HCEC 1CT (cell line): ENCODE measurements at regions not wholly inside any gene's neighbourhood (a gene's known extent, or its start where the extent isn't known, plus 50 kb on each side); places are given as distances from the start of the nearest gene placed in this dataset.
"Not testable (repeated sequence)": the region's sequence is repeated elsewhere in the genome, so short reads cannot be mapped to it uniquely, and the experiment has no call there.

ENCODE experiments used
- DNase-seq: peaks from one replicate; pipeline ENCODE4 v3.0.0-alpha.2; 2017

DNA sequence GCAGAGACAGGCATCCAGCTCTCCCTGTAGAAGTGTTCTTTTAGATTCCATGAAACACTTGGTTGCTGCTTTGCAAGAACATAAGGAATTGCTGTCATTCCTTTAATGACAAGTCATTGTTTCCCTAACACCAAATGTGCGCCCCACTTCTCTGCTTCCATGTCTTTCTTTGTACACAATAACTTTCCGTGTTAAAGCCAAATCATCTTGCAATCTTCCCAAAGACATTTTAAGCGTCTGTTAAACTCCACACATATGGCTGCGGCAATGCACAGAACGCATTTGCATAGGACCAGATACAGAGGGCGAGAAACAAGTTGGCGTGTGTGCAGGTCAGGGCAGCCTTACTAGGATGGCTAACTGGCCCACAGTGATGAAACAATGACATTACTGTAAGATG lies 399.3 kb upstream of the PRKCQ start:
- no peak for DNase-seq

DNA sequence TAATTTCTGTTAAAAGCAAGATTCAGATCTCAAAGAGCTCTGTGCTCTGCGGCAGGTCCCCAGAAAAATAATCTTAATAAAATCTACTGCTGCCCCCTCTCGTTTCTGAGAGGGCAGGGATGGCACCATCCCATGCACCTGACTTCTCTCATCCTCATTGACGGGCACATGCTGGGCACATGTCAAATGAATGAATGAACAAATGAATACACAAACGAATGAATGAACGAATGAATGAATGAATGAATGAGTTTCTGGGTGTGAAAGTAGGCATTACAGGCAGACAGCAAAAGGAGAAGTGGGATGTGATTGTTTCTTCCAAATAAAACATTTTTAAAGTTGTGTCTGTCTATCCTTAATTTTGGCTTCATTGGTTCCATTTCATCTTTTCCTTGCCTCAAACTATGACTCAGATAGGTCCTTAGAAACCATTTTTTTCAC lies 398.1 kb upstream of the PRKCQ start:
- no peak for DNase-seq

DNA sequence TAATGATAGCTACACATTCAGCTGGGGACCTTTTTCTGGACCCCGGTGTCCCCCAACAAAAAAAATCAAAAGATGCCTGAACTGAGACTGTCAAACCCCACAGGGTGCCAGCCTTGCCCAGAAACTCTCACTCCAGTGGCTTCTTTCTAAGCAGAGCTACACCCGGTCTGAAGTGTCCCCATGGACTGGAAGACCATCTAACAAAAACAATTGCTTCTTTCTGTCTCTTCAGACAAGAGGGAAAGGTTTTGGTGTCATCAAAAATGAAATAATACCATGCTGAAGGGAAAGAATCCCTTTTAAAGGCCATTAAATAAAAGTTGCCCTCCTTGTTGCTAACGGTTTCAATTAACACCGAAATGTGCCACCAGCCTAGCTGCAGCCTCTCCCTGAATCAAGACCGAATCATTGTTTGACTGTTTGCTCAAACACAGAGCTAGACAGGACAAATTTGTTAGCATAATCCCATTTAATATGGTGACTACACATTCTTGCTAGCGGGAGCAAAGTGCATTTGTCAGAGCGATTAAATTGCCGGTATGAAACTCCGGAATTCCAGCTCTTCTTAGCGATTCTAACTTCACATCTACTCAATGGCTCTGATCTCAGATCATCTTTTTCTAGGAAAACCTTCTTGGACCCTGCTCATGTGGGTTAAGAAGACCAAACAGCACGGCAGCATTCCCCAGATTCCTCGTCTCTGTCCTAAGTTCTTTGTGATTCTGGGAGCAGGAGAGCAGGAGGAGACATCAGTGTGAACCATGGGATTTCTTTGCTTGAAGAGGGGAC lies 397.5 kb upstream of the PRKCQ start:
- no peak for DNase-seq

DNA sequence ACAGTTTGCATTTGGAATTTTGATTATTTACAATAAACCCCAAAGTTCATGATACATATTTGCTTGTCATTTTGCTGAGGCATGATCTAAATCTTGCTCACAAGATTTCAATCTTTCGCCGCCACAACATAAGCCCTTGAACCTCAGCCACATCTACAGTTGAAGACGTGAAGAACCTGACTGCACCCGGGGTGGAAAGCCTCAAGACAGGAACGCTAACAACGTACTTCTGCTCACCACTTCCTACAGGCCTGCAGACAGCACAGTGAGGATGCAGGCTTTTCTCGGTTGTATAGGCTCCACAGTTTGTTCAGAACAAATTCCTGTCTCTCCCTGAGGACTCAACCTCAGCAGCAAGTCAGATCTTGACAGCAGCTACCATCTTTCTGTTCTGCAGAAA lies 393.8 kb upstream of the PRKCQ start:
- DNase-seq = no peak

DNA sequence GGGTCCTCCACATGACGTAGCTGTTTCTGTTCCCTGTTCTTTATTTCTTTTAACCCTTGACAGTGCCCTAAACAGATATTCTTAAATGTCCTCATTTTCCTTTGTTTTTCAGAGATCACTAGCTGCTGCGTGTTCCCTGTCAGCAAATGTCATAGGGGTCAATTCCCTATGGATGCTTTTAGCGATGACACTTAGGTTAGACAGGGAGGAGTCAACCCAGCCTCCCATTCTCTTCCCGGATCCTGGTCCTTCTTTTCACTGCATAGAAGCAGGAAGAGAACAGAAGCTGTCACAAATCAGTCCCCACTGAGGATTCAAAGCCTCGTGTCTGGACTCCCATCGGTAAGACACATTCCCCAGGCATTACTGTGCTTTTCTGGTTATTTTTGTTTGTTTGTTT lies 392.1 kb upstream of the PRKCQ start:
- no peak for DNase-seq

DNA sequence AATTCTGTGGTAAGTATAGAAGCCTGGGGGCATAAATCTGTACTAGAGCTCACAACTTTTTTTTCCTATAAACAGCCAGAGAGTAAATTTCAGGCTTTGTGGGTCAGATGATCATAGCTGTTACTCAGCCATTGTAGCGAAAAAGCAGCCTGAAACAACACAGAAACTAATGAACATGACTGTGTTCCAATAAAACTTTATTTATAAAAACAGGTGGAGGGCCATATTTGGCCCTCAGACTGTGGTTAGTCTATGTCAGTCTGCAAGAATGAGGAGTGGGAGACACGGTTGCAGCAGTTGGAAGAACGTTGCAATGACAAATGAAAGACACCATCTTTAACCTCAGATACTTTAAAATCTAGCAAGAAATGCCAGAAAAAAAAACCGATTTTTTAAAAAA lies 389.6 kb upstream of the PRKCQ start:
- DNase-seq = no peak

DNA sequence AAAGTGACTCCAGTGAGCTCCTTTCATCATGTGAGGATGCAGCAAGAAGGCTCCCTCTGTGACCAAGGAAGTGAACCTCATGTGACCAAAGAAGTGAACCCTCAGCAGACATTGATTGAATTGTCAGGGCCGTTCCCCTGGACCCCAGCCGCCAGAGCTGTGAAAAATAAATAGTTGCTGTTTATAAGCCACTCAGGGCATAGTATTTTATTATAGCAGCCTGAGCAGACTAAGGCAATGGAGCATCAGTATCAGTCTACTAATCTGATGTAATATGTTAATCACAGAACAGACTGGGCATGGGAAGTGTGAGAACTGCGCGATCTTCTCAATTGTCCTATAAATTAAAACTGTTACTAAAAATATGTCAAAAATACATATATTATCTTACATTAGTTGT lies 384.5 kb upstream of the PRKCQ start:
- no peak for DNase-seq

DNA sequence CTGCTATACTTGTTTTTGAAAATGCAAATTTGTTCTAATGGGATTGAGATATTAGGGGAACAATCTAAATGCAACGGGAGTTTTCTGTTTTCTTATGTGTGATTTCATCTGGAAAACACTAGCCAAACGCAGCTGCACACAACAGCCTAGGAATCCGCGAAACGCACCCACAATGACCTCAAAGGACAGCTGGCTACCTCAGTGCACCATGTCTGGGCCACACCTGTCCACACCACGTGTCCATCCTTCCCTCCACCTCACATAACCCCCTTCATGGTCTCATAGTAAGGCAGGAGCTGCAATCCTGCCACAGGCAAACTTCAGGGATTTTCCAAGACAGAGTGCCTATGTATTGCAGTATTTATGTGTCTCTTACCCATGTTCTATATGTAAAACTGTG lies 382.5 kb upstream of the PRKCQ start:
- no peak for DNase-seq

DNA sequence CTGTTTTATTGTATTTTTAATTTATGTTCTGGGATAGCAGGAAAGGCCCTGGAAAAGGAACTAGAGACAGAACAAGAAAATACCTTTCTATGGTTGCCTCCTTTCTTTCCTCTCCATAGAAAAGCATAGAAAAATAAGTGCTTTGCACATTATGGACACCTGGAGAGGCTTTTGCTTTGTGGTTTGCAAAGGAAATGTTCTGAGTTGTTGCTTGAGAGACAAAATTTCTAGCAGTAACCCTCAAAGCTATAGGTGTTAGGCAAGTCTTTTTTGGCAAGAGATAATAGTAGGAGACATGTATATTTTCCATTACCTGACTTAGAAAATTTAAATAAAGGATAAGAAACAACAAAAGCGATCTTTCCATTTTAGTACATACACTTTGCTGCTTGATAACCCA lies 378.6 kb upstream of the PRKCQ start:
- DNase-seq = no peak

DNA sequence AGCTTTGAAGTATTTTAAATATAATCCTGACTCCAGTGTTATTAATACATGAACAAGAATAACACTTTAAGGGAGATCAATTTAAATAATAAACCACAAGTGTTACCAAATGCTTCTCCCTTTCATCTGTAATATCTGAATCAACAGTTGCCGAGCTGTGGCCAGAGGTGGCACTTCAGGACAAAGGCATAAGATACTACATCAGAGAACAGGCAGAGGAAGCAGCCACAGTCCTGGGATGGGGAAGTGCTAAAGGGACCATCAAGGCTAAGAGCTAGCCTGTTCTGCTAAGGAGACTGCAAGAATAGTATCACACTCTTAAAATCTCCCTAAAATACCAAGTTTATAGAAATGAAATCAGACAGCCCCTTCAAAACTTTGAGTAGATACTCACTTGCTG lies 378.2 kb upstream of the PRKCQ start:
- DNase-seq = no peak

DNA sequence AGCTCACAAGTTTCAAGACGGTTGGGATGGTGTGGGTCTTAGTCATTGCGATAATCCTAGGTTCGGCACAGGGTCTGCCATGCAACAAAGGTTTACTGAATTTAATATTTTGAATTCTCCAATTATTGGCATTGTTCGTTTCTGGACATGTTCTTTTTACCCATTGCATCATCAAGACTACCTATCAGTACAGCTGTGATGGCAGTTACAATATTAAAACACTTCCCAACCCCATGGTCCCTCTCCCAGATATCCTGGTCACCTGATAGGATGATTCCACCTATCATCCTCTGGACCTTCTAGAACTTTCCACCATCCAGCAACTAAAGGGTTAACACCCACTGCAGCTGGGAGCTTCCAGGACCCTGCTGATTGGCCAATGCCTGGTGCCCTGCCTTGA lies 377.8 kb upstream of the PRKCQ start:
- DNase-seq = no peak

DNA sequence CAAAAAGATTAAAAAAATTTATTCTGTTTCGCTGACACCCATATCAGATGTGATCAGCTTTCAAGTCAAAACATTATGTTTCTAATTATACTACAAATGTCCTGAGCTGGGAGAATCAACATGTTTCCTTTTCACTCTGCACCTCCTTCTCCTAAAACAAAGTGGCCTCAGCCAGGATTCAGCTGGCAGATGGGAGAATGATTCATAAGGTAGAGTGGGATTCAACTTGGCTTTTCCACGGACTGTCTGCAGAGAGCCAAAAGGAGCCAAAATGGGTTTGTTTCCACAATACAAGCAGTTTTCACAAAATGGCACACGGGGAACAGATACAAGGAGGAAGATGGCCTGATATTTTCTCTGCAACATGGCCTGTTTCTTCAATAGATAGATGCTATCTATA lies 376.5 kb upstream of the PRKCQ start:
- DNase-seq = no peak

DNA sequence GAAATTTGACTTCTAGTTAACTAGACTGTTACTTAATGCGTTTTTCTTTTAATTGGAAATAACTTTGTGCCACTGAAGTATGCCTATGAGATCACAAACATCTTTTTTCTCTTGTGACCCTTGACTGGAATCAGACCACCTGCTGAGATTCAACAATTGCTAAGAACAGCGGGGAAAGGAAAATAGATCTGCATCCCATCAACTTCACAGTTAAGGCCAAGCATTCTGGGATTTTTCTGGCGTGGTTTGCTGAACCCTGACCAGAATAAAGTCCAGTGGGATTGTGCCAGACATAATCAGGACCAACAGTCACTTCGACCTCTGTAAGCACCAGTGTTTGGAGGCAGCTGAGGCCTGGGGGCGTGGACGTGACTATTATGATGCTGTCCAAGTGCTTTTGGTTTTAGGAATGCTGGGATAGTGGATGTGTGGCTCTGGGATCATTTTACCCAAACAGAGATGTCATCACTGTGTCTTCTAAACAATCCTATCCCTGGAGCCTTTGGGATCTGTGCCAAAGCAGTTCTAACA lies 373.3 kb upstream of the PRKCQ start:
- DNase-seq = no peak

DNA sequence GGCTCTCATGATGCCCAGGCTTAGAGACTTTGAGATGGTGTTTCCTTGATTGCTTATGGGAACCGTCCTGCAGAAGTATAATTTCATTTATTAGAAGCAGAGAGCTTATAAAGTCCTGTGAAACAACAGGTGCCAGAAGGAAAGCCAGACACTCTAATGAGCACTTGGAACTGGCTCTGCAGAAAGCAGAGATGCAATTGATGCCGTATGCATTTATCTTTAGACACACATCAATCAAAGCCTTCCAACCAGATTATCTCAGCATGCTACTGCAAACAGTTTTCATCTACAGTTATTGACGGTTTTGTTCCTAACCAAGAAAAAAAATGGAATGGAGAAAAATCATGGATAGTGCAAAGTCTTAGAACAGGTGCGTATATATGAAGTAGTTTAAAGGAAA lies 371.7 kb upstream of the PRKCQ start:
- DNase-seq = no peak

DNA sequence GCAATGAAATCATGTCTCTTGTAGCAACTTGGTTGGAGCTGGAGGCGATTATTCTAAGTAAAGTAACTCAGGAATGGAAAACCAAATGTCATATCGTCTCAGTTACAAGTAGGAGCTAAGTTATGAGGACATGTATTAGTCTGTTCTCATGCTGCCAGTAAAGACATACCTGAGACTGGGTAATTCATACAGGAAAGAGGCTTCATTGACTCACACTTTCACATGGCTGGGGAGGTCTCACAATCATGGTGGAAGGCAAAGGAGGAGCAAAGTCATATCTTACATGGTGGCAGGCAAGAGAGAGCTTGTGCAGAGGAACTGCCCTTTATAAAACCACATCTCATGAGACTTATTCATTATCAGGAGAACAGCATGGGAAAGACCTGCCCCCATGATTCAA lies 370.1 kb upstream of the PRKCQ start:
- DNase-seq = no peak

DNA sequence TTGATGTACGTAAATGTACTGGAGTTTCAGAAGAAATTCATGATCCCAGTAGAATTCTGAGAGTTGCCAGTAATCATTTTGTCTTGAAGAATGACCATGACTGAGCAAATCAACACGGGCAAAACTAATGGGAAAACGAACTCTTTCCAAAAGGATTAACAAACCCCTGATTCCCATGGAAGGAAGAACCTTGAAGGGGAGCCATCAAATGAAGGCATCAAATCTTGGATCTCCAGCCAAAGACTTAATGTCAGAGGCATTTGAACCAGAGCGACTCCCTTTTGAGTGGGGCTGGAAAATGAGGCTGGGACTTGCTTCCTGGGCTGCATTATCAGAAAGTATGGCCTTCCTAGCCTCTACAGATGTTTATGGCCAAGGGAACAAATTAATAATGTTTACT lies 364.4 kb upstream of the PRKCQ start:
- no peak for DNase-seq

DNA sequence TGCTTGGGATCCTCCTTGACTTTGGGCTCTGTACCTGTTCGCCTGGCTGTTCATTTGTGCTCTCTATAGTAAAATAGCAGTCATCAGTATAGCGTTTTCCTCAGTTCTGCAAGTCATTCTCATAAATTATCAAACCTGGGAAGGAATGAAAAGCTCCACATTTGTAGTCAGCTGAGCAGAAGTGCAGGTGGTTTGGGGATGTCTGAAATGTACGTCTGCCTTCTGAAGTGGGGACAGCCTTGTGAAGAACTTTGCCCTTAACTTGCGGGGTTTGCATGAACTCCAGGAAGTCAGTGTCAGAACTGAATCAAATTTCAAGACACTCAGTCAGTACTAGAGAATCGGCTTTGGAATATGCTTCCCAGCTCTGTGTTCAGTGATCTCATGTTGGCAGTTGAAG lies 358.3 kb upstream of the PRKCQ start:
- DNase-seq = no peak

DNA sequence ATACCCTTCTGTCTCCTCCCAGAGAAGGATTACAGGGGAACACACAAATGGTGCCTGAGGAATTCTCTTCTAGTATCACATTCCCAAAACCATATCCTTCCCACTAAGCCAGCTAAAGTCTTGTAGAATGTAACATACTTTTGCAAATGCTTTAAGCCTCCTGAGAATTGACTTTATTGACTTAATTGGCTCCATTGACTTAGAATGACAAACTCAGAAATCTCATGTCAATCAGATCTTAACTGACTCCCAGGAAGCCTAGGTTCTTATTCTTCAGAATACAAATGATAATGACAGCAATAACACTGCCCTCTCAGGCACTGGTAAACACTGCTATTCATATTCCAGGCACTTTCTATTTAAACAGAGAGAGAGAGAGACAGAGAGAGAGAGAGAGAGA lies 356.9 kb upstream of the PRKCQ start:
- DNase-seq = no peak

DNA sequence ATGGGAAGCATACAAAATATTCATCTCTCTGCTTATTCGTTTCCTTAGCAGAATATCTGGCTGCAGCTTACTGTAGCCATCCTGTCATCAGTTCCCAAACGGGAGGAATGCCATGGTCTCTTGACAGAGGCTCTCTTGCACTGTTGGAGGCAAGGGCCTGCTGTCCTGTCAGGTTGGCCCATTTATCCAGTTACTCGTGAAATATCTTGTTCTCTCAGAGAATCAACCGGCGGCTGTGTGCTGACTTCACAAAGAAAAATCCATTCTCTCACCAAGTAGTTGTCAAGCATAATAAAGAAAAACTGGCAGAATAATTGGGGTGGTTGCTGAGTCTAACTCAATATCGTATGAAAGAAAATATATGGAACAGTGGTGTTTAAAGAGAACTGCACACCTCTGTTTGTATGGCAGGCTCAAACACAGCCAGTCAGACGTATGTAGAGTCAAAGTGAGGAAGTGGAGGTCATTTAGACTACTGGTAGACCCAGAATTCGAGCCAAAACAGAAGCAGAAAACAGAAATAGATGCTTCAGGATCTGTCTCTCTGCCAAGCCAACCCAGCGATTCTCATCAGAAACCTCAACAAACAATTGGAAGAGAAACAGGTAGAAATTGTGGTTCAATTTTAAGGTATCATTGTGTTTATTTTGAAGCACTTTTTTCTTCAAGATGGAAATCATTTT lies 349.2 kb upstream of the PRKCQ start:
- DNase-seq = no peak

DNA sequence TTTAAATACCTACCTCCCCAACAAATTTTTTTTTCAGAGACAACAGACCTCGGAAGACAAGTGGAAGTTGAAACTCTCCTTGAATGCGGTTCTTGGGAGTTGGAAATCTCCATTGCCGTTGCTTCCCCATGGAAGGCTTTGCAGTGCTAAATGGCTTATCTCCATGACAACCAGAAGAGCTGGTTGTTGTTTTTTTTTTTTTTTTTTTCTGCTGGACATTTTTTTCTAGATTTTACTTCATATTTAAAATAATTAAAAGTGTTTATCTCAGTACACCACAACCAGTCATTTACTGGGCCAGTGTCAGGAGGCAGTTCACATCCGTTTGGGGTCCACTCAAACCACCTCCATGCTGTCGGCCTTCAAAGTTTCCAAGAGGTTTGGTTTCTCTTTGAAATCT lies 348.5 kb upstream of the PRKCQ start:
- DNase-seq = no peak

DNA sequence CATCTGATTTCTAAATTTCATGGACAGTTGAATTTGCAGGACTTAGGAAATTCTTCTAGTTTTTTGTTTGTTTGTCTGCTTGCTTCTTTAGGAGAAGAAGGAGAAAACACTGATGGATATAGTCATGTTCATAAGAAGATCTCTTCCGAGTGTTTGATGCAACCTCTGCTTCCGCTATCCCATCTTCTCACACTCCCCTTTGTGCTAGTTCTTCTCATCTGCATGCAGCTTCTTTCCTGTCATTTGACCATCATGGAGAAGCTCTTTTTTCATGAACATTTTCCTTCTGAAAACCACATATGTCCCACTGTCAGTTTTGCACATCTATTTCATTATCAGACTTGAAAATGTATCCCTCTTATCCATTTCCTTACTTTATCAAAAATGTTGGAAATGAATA lies 346.9 kb upstream of the PRKCQ start:
- DNase-seq = no peak

DNA sequence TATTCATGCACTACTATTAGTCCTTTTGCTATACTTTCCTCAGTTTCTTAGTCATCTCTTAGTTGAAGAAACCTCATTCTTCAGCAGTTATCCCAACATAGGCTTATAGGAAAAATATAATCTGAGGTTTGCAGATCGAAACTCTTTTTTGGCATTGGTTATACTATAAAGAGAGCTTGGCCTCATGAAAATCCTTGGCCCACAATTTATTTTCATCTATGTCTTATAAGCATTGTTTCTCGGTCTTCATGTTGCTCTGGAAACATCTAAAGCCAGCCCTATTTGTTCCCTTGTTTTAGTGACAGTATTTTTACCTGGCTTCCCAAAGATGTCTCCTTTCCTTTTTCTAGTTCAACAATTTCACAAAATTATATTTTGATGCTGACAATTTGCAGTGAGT lies 345.1 kb upstream of the PRKCQ start:
- no peak for DNase-seq

DNA sequence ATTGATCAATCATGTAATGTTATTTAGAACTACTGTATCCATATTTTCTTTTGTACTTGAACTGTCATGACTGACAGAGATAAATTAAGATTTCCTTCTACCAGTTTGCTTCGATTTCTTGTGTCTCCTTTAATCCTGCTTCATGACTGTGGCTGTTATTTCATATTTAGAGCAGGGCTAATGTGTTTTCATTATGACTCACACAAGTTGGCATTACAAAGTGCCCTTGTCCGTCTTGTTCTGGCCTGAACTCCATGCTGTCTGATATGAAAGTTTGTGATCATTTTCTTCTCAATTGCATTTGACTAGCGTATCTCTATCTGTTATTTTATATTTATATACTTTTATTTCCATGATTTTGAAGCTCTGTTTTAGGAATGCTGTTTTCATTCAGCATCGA lies 344.1 kb upstream of the PRKCQ start:
- DNase-seq = peak; percentile 45

DNA sequence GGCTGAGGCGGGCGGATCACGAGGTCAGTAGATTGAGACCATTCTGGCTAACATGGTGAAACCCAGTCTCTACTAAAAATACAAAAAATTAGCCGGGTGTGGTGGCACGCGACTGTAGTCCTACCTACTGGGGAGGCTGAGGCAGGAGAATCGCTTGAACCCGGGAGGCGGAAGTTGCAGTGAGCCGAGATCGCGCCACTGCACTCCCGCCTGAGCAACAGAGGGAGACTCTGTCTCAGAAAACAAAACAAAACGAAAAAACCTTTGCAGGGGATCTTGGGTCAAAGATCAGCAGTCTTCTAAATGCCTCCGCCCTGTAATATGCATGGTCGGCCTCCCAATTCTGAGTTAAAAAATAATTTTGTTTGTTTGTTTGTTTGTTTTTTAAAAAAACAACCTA lies 340.9 kb upstream of the PRKCQ start:
- not testable (repeated sequence) for DNase-seq
